NCI-H510A (cell line): ENCODE measurements at regions not wholly inside any gene's neighbourhood (a gene's known extent, or its start where the extent isn't known, plus 50 kb on each side); places are given as distances from the start of the nearest gene placed in this dataset.
"Not testable (repeated sequence)": the region's sequence is repeated elsewhere in the genome, so short reads cannot be mapped to it uniquely, and the experiment has no call there.

Experiments
- DNase-seq: peaks from one replicate; lab custom pipeline; 2025; lab: John Stamatoyannopoulos, UW

GRCh38 chr10:42690449-42691360 lies 52.3 kb upstream of the ZNF33B start:
- peak; percentile 11 for DNase-seq

- peak; percentile 43 for DNase-seq
These were observed 53.2 kb upstream of the ZNF33B start for GRCh38 chr10:42691361-42692120.

GRCh38 chr10:42697926-42698325 lies 59.6 kb upstream of the ZNF33B start:
- no peak for DNase-seq

- no peak for DNase-seq
These were observed 68.9 kb upstream of the ZNF33B start for GRCh38 chr10:42707234-42707633.

- not testable (repeated sequence) for DNase-seq
These were observed 63.3 kb upstream of the BMS1 start for GRCh38 chr10:42719339-42719738.

GRCh38 chr10:42722575-42722974 lies 60.0 kb upstream of the BMS1 start:
- DNase-seq, result no peak

GRCh38 chr10:42723549-42723948 lies 59.0 kb upstream of the BMS1 start:
- not testable (repeated sequence) for DNase-seq

- DNase-seq, result not testable (repeated sequence)
These were observed 57.9 kb upstream of the BMS1 start for GRCh38 chr10:42724660-42725059.

- DNase-seq, result no peak
These were observed 50.3 kb upstream of the BMS1 start for GRCh38 chr10:42732266-42732665.
